ENCODE measurements at regions not wholly inside any gene's neighbourhood (a gene's known extent, or its start where the extent isn't known, plus 50 kb on each side); places are given as distances from the start of the nearest gene placed in this dataset.
A peak's percentile ranks its signal among the peaks of the same experiment; 100 is the strongest.

- DNase-seq (ENCODE audit: low spot score): no peak
- no TSS peak for BruUV-seq (replicated peaks)
- no peak overlapping the region for H3K4me3 ChIP-seq (ENCODE audit: low read depth, low read length, poor library complexity, severe bottlenecking)
- ChIA-PET CTCF (interaction anchor here (0.7 to 1.1 kb wide), 2 partner anchors 66 to 145 kb away, joined by 3 to 4 read pairs; no protein-coding TSS in a partner anchor), POLR2A (ENCODE audit: low non-redundant PET) (no interaction called here)
- H3K9me3 ChIP-seq (ENCODE audit: low read depth, low read length, poor library complexity, severe bottlenecking): no peaks in the 10 kb centered on the region
- no peak overlapping the region for H3K27ac ChIP-seq (ENCODE audit: low read depth, low read length, poor library complexity, severe bottlenecking)
- H3K27me3 ChIP-seq (replicated peaks; ENCODE audit: insufficient read depth, low read depth, low read length, poor library complexity): no peaks in the 10 kb centered on the region
- intact Hi-C loops (cut with micrococcal nuclease; ENCODE audit: unreplicated experiment): loop anchor here (2.0 kb wide), 1 partner anchor 218 kb away; no protein-coding TSS in a partner anchor
- peaks cover 2% of the 10 kb centered on the region for H3K4me1 ChIP-seq (ENCODE audit: insufficient read depth, low read length, poor library complexity, severe bottlenecking)
- H3K36me3 ChIP-seq (ENCODE audit: insufficient read depth, low read length, poor library complexity, severe bottlenecking): no peaks in the 10 kb centered on the region
- TF ChIP-seq, protein P1, sequence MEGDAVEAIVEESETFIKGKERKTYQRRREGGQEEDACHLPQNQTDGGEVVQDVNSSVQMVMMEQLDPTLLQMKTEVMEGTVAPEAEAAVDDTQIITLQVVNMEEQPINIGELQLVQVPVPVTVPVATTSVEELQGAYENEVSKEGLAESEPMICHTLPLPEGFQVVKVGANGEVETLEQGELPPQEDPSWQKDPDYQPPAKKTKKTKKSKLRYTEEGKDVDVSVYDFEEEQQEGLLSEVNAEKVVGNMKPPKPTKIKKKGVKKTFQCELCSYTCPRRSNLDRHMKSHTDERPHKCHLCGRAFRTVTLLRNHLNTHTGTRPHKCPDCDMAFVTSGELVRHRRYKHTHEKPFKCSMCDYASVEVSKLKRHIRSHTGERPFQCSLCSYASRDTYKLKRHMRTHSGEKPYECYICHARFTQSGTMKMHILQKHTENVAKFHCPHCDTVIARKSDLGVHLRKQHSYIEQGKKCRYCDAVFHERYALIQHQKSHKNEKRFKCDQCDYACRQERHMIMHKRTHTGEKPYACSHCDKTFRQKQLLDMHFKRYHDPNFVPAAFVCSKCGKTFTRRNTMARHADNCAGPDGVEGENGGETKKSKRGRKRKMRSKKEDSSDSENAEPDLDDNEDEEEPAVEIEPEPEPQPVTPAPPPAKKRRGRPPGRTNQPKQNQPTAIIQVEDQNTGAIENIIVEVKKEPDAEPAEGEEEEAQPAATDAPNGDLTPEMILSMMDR (conservative IDR thresholded peaks at IDR 0.05; ENCODE audit: low read depth, low read length): no peak
- TF ChIP-seq EZH2 (IDR thresholded peaks at IDR 0.05; ENCODE audit: borderline replicate concordance, low read depth, low read length, poor library complexity, severe bottlenecking): no peak
Measured at GRCh38 chr1:117753232-117753631, 147.4 kb downstream of the TENT5C start.

- no TSS peak for BruUV-seq (replicated peaks)
- DNase-seq (ENCODE audit: low spot score): no peak
- ChIA-PET POLR2A (ENCODE audit: low non-redundant PET) (no interaction called here), CTCF (interaction anchor here (0.7 to 1.8 kb wide), 5 partner anchors 42 to 241 kb away, joined by 3 to 8 read pairs (median 4); no protein-coding TSS in a partner anchor)
- Histone ChIP-seq H3K9me3 (ENCODE audit: low read depth, low read length, poor library complexity, severe bottlenecking) (no peaks in the 10 kb centered on the region), H3K4me3 (ENCODE audit: low read depth, low read length, poor library complexity, severe bottlenecking) (no peak overlapping the region), H3K27ac (ENCODE audit: low read depth, low read length, poor library complexity, severe bottlenecking) (no peak overlapping the region), H3K27me3 (replicated peaks; ENCODE audit: insufficient read depth, low read depth, low read length, poor library complexity) (no peaks in the 10 kb centered on the region), H3K36me3 (ENCODE audit: insufficient read depth, low read length, poor library complexity, severe bottlenecking) (no peaks in the 10 kb centered on the region), H3K4me1 (ENCODE audit: insufficient read depth, low read length, poor library complexity, severe bottlenecking) (peaks cover 6% of the 10 kb centered on the region)
- TF ChIP-seq EZH2 (IDR thresholded peaks at IDR 0.05; ENCODE audit: borderline replicate concordance, low read depth, low read length, poor library complexity, severe bottlenecking): no peak
- TF ChIP-seq, protein P1 (conservative IDR thresholded peaks at IDR 0.05; ENCODE audit: low read depth, low read length): no peak
- intact Hi-C loops (cut with micrococcal nuclease; ENCODE audit: unreplicated experiment): loop anchor here (2.0 kb wide), 2 partner anchors 219 to 241 kb away; no protein-coding TSS in a partner anchor
Measured at GRCh38 chr1:117753652-117754051, 147.8 kb downstream of the TENT5C start.

- no peak overlapping the region for H3K27ac ChIP-seq (ENCODE audit: low read depth, low read length, poor library complexity, severe bottlenecking)
- POLR2A ChIA-PET (ENCODE audit: low non-redundant PET): no interaction called here
- CTCF ChIA-PET: interaction anchor here (0.7 to 1.8 kb wide), 5 partner anchors 43 to 241 kb away, joined by 3 to 8 read pairs (median 4); no protein-coding TSS in a partner anchor
- TF ChIP-seq EZH2 (IDR thresholded peaks at IDR 0.05; ENCODE audit: borderline replicate concordance, low read depth, low read length, poor library complexity, severe bottlenecking): no peak
- TF ChIP-seq, protein P1 (conservative IDR thresholded peaks at IDR 0.05; ENCODE audit: low read depth, low read length): peak; percentile 85
- peak; percentile 71 for DNase-seq (ENCODE audit: low spot score)
- no peak overlapping the region for H3K4me3 ChIP-seq (ENCODE audit: low read depth, low read length, poor library complexity, severe bottlenecking)
- no peaks in the 10 kb centered on the region for H3K27me3 ChIP-seq (replicated peaks; ENCODE audit: insufficient read depth, low read depth, low read length, poor library complexity)
- H3K4me1 ChIP-seq (ENCODE audit: insufficient read depth, low read length, poor library complexity, severe bottlenecking): peaks cover 7% of the 10 kb centered on the region
- H3K36me3 ChIP-seq (ENCODE audit: insufficient read depth, low read length, poor library complexity, severe bottlenecking): no peaks in the 10 kb centered on the region
- intact Hi-C loops (cut with micrococcal nuclease; ENCODE audit: unreplicated experiment): loop anchor here (2.0 kb wide), 1 partner anchor 242 kb away; no protein-coding TSS in a partner anchor
- BruUV-seq (replicated peaks): no TSS peak
- H3K9me3 ChIP-seq (ENCODE audit: low read depth, low read length, poor library complexity, severe bottlenecking): no peaks in the 10 kb centered on the region
Measured at GRCh38 chr1:117754061-117754969, 148.5 kb downstream of the TENT5C start.
